RKO (cell line): ENCODE measurements at regions not wholly inside any gene's neighbourhood (a gene's known extent, or its start where the extent isn't known, plus 50 kb on each side); places are given as distances from the start of the nearest gene placed in this dataset.

Experiments
- DNase-seq: peaks from one replicate; pipeline ENCODE4 v3.0.0-alpha.2; 2016; ENCODE audit warnings: low spot score

DNA sequence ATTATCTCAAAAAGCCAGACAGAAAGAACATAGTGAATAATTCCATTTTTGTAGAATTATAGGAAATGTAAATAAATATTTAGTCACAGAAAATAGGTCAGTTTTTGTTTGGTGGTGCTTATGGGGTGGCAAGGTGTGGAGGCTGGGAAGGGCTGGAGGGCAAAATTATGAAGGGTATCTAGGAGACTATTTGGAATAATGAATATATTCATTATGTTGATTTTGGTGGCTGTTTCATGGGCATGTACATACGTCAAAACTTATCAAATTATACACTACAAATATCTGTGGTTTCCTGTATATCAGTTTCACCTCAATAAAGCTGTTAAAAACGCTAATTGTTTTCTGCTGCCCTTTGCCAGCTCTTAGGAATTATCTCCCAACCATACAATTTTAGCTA is 298.7 kb upstream of the GOLIM4 start:
- no peak for DNase-seq

DNA sequence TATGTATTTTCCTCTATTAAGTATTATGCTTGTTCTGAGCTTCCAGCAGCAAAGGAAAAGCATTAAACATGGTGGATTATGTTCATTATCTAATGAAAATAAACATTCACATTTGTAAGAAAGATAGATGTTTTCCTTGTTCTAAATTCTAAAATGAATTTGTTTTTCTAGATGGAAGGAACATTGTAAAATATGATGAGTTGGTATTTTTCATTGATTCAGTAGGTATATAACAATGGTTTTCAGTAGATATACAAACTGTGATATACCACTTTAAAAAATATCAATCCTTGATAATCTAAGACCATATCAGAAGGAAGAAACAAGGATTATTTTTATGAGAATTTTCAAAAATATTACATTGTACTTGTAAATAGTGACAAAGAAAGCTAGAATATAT is 290.6 kb upstream of the GOLIM4 start:
- DNase-seq: no peak

DNA sequence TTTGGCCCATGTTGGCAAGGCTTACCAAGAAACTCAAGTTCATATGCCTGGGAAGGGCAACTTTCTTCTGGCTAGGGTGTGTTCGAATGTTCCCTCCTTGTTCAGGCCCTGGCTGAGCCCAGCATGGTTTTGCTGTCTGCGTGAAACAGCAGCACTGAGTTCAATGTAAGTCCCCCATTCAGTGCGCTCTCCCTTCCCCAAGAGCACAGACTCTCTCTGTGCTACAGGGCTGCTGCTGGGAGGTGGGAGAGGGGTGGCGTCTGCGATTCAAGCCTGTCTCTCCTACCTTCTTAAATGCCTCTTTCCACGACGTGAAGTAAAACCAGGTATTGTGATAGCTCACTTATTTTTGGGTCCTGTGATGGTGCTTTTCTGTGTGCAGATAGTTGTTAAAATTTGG is 289.3 kb upstream of the GOLIM4 start:
- DNase-seq: no peak

DNA sequence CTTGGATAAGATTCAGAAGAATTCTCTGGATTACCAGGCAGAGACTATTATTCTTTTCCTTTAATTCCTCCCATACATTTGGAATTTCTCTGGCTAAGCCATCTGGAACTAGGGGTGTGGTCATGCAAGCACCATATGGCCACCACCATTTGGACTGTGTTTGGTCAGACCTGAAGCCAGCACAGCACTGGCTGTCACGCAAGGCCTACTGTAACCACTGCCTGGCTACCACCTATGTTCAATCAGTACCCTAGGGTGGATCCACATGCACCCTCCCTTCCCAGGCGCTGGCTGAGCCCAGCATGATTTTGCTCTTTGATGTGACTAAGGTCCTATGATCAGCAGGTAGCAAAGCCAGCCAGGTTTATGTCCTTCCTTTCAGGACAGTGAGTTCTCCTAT is 287.8 kb upstream of the GOLIM4 start:
- DNase-seq: no peak

DNA sequence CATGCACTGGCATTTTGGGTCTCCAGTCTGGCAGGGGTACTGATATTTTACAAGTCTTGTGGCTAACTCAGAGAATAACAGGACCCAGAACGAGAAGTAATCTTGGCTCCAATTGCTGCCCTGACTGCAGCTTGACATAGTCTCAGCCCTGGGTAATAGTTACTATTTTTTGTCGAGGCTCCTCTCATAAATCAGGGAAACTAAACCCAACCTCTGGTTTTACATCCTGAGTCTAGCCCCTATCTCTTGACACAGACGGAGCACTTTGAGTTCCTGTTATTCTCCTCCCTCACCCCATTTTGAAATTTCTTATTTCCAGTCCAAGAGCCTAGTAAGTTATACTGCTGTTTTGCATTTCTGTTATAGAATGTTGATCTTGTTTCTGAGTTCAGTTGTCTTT is 276.1 kb upstream of the GOLIM4 start:
- no peak for DNase-seq

DNA sequence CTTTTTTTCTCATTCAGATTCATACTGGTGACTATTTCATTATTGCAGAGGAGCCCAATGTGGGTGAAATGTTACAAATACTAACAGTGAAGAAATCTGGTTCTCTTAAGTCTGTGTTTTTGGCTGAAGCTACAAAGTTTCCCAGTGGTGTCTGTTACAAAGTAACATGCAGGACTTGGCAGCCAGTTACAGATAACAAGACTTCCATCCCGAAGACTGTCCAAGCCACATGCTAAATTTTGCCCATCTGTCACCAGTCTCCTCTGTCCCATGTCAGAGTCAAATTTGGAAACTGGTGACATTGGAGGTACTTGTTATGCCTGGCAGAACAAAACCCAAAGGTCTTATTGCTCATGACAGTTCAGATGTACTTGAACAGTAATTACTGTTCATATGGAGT is 269.2 kb upstream of the GOLIM4 start:
- DNase-seq: no peak

DNA sequence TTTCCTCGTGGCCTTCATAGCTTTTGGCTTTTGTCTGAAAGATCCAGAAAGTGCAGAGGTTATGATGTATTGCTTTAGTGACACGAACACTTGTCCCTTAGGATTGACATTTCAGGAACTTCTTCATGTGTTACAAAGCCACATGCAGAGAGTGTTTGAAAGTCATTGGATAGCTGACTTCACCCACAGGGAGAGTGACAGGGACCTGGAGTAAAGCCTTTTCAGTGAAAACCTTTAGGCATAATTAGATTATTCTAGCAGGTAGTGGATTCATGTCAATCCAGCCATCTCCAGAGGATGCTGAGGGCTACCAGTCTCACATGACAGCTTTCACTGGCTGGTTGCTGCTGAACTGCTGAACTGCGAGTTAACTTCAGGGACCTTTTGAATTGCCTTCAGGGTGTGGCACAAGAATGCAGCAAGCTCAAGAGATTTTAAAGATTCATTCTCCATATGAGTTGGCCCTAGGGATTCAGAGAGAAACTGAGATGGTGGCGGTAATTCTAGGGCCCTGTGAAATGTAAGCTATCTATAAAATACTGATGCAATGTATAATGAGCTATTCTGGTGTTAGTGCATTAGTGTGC is 267.0 kb upstream of the GOLIM4 start:
- DNase-seq: no peak

DNA sequence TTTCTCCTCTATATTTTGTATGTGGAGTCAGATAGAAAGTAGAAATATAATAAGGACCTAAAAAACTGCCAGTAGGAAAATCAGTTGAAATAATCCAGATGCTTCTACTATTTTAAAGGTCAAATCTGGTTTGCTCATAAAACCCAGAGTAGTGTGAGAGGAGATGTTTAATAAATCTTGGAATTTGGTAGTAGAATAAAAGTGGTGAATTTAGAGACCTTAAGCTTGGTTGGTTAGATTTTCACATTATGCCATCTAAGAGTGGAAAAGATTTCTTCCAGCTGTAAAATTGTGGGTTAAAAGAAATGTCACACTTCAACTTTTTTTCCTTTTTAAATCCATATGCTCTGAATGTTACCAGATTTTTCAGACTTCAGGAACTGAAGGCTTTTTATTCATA is 266.4 kb upstream of the GOLIM4 start:
- DNase-seq: no peak

DNA sequence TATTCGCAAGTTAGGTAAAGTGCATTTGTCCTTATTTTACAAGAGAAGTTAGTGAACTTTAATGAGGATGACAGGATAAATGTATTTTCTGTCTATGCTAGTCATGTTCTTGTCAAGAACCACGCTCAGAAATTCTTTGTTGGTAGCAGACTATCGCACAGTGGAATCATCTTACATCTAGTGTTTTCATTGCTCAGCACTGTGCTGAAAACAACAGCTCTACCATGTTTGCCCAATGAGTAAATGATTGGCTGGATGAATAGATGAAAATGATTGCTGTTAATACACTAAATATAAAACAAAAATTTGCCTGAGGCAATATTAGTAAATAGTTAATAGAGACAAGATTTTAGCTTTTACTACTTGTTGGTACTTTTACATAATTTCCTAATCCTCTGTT is 265.3 kb upstream of the GOLIM4 start:
- DNase-seq: no peak

DNA sequence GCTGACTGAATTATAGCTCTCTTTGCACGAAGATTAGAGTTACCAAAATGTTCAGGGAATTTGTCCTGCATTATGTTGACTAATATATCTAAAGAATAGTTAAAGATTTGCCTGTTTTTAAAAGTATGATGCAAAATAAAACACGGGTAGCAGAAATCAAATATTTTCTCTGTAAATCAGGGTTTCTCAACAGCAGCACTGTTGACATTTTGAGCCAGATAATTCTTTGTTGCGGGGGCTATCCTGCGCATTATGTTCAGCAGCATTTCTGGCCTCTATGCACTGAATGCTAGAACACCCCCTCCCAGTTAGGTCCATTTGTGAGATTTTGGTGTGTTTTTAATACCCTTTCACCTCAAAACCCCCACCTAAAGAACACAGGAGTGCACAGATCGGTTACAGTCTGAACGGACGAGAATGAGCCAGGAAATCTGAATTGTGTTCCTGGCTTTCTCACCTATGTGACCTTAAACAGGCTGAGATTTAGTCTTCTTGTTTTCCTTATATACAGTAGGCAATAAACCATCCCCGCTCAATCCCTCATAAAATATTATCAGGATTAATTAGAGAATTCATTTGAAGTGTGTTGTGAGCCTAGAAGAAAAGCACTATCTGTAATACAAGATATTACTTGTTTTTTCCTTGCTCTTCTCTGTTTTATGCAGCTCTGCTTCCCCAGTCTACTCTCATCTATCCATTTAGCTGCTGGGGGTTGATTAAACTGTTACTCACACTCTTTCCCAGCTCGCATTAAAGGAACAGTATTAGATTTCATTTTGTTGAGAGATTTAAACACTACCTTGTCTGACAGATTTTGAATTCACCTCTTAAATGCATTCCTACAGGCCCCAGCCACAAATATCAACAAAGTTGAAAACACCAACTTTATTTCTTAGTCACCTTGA is 247.5 kb upstream of the GOLIM4 start:
- no peak for DNase-seq

DNA sequence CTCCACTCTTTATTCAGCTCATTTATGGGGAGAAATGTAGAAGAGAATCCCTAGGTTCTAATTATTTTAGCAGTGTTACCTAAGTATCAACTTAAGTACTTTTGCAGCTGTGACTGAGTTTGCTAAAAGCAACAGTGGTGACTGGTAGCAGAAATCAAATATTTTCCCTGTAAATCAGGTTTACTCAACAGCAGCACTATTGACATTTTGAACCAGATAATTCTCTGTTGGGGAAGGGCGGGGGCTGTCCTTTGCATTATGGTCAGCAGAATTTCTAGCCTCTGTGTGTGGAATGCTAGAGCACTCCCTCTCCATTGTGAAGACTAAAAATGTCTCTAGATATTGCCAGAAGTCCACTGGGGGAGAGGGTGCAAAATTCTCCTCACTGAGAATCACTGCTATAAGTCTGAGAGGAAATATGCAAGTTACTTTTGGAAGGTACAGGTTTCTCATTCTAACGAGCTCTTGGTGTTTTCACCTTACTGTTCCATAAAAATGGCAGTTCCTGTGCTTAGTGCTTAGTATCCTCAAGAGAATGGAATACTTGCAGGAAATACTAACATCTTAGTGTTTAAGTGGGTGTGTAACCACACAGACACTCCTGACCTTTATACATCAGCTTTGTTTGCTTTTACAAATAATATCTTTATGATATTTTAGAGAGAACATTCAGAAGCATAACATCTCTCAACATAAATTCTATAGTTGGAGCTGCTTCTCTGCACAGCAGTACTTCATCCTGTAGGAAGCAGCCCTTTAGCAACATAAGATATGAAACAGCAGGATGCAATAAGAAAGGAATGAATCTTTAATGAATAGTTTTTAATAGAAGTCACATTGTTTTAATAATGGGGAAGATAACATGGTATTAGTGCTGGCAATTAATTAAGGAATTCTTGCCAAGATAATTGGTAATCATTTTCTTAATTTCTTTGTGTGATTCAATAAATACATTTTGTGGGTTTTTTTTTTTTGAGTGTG is 246.5 kb upstream of the GOLIM4 start:
- DNase-seq: no peak

DNA sequence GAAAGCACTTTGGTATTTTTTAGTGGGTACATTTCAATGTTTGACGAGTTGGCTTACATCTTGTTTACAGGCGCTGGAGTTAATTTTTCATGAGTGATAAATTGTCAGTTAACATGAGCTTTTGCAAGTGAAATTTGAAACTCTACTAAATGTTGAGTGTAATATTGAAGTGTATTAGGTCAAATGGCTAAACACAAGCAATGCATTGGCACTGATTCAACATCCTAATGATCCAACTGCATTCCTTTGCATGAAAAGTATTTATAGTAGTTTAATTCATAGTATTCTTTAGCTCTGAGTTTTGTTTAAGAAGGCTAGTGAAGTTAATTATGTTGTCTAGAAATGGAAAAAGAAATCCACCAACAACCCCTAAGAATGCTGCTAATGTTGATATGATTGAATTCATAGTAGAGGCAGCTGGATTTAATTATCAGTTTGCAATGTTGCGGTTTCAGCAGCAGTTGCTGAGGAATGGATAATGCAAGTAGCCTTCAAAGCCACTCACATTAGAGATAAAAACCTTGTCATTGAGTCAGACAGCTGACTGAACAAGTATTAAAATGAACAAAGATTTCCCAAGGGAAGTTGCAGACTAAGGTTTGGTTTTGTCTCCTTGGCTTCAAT is 245.6 kb upstream of the GOLIM4 start:
- DNase-seq: no peak

DNA sequence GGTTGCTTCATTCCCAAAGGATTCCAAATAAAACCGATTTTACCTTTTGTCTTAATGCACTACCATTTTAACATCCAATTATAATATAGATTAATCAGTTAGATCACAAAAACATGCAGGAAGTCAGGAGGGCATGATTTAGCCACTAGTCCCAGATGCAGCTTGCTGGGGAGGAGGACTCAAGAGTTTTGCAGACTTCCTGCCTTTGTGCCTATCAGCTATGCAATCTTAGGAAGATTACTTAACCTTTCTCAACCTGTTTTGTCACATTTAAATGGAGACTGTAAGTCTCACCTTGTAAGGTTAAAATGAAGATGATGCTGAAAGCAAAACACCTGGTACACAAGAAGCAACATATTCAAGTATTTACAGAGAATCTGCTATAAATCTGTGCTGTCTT is 242.4 kb upstream of the GOLIM4 start:
- no peak for DNase-seq

DNA sequence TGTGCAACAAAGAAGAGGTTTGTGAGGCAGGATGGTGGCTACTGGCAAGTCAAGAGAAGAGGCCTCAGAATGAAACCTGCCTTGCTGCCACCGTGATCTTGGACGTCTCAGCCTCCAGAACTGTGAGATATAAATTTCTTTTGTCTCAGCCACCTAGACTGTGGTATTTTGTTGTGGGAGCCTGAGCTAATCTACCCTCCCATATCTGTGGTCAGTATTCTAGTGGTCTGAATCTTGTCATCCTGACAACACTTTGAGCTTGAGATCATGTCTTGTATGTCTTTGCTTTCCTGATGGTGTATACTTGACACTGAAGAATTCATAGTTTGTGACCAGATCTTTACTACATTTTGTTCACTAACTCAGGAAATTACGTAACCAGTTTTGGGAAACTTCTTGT is 240.6 kb upstream of the GOLIM4 start:
- DNase-seq: no peak

DNA sequence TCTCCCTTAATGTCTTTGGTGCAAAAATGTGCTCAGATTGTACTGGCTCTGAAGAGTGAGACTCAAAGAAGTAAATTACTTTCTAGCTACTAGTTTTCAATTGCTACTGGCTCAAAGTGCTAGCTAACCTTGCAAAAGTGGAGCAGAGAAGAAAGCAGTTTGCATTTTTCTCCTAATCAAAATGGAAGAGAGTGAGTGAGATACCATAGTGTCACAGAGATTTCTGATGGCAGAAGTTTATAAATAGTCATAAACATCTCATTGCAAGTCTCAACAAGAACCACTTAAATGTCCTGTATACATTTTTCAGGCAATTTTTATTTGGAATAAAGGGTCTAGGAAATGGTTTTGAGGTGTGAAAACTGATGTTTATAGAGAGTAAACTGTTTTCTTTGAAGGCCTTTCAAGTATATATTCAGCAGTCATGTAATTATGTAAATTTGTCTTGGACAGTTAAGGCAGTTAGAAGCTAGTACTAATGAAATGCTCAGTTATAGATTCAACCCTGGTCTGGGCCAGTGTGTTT is 237.7 kb upstream of the GOLIM4 start:
- no peak for DNase-seq

DNA sequence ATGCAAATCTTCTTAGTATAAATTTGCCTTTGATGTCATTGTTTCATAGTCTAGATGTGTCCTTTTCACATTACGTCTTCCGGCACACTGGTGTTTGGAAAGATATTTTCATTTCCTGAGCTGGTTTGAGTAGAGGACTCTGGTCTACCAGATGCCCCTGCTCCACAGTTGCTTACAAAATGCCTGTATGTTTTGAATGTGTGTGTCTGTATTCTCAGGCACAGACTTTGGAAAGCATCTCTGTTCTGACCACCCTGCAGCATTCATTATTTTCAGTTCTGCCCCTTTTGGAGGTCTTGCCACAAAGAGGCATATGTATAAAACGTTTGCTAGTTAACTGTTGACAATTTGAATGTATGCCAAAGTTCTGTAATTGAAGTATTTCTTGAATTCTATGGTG is 236.0 kb upstream of the GOLIM4 start:
- DNase-seq: no peak

DNA sequence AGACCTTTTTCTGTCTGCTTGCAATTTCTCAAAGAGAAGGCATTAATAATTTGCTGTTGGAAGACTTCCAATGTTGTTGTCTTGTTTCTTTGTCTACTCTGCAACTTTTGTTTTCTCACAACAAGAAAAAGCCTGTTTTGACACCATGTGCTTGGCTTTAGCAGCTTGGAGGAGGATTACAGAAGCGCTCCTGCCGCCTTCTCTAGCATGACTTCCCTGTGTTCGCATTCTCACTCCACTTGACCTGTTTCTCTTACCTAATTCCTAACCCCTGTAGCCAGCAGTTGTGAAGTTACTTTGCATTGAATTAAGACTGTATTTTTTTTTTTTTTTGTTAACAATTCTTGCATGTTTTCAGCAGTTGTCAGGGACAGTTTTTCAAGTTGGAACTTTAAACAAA is 235.3 kb upstream of the GOLIM4 start:
- no peak for DNase-seq

DNA sequence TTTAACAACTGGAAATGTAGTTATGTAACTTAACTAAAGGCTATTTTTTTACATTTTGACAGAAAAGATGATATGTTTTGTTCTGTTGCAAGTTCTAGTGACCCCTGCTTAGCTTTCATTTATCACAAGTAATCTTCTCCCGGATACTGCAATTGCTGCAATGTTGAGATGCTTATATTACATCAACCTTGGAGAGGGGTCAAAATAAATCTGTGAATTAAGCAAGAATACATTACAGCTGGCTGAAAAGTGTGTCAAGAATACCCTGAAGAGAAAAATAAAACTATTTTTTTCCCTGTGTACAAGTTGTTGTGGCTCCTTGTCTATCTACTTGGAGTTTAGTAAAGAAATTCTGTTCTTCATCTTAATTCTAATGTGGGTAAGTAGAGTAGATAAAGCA is 232.1 kb upstream of the GOLIM4 start:
- DNase-seq: no peak

DNA sequence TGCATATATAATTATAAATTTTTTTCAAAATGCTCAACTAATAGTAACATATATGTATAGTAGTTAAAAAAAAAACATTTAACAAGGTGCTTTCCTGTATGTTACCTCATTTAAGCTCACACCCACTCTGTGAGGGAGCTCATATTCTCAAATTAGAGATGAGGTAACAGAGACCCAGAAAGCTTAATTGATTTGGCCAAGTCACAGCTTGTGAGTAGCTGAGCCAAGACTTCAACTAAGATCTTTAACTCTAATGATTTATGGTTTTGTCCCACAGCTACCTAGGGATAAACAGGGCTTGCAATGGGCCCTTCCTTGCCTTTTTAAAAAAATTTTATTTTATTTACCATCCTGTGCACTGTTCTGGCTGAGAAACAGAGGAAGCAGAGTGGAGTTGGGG is 230.0 kb upstream of the GOLIM4 start:
- DNase-seq: no peak

DNA sequence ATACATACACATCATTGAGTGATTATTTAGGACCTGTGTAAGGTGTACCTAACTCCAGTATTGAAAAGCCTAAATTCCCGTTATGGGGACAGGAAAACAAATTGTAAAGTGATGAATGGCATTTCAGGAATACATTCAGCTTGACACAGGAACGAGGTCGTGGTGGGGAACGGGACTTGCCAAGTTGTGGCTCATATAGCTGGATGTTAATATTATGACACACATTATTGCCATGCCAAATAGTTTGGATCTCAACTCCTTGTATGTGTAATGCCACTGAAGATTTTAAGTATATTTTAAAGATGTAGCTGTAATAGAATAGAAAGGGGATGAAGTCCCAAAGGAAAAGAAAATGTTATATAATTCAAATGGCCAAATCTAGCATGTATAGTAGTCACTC is 227.2 kb upstream of the GOLIM4 start:
- no peak for DNase-seq

DNA sequence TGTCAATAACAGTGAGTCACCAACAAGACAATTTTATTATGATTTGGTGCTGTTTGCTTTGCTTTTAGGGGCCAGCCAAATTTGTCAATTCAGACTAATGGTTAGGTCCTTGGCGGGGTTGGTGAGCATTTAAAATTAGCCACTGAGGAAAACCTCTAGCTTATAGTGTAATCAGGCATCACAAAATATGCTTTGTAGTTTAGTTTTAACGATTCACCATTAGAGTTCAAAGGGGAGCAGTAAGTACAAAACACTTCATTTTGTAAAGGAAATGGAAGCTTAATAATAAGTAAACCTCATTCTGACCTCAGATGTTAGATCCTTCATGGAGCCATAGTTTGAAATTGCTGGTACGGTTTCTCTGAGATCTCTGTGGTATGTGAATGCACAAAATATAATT is 218.4 kb upstream of the GOLIM4 start:
- no peak for DNase-seq

DNA sequence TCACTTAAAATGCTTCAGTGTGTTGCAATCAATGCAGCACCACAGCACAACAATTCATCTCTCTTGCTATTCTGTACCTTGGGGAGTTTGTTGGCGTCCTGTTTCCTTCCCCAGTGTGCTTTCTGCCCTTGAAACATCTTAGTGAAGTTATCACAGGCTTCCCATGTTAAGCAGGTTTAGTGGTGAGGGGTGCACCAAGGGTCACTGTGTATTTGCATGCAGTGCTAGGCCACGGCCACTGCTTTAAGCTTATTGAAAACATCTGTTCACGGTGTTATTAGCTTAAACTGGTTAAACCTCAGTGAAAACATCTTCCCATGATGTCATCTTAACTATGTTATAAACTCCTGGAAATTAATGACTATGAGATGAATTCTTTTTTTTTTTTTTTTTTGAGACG is 217.3 kb upstream of the GOLIM4 start:
- DNase-seq: no peak
